IPS-18a (cell line): ENCODE measurements at regions not wholly inside any gene's neighbourhood (a gene's known extent, or its start where the extent isn't known, plus 50 kb on each side); places are given as distances from the start of the nearest gene placed in this dataset.

Source experiments
- H3K27ac ChIP-seq: one replicate; pipeline ENCODE4 v1.5.1; 2013; ENCODE audit warnings: low read length
- H3K27me3 ChIP-seq: one replicate; pipeline ENCODE4 v1.6.1; 2013; ENCODE audit warnings: mild to moderate bottlenecking, low read length; ENCODE audit not compliant: control insufficient read depth, insufficient read depth
- H3K36me3 ChIP-seq: one replicate; pipeline ENCODE4 v1.6.1; 2013; ENCODE audit warnings: low read depth, low read length; ENCODE audit not compliant: control insufficient read depth
- H3K4me1 ChIP-seq: one replicate; pipeline ENCODE4 v1.6.1; 2013; ENCODE audit warnings: low read depth, low read length; ENCODE audit not compliant: control insufficient read depth
- H3K4me3 ChIP-seq: one replicate; pipeline ENCODE4 v1.5.1; 2013; ENCODE audit warnings: low read length
- H3K9ac ChIP-seq: one replicate; pipeline ENCODE4 v1.6.1; 2013; ENCODE audit warnings: mild to moderate bottlenecking, low read length, moderate library complexity
- H3K9me3 ChIP-seq: one replicate; pipeline ENCODE4 v1.6.1; 2013; ENCODE audit warnings: low read depth, low read length; ENCODE audit not compliant: control insufficient read depth

GRCh38 chr12:58580095-58580494, 340.2 kb downstream of the LRIG3 start:
- no peaks in the 10 kb centered on the region for H3K27me3 ChIP-seq
- H3K27ac ChIP-seq = no peak overlapping the region
- no peaks in the 10 kb centered on the region for H3K9me3 ChIP-seq
- H3K4me3 ChIP-seq = no peak overlapping the region
- no peaks in the 10 kb centered on the region for H3K36me3 ChIP-seq
- H3K9ac ChIP-seq = no peak overlapping the region
- H3K4me1 ChIP-seq = no peaks in the 10 kb centered on the region

GRCh38 chr12:58583529-58583928, 336.8 kb downstream of the LRIG3 start:
- no peak overlapping the region for H3K27ac ChIP-seq
- no peaks in the 10 kb centered on the region for H3K9me3 ChIP-seq
- H3K9ac ChIP-seq = no peak overlapping the region
- H3K4me3 ChIP-seq = no peak overlapping the region
- no peaks in the 10 kb centered on the region for H3K36me3 ChIP-seq
- no peaks in the 10 kb centered on the region for H3K4me1 ChIP-seq
- H3K27me3 ChIP-seq = no peaks in the 10 kb centered on the region

- Histone ChIP-seq H3K36me3 (no peaks in the 10 kb centered on the region), H3K4me3 (no peak overlapping the region), H3K27ac (no peak overlapping the region), H3K4me1 (no peaks in the 10 kb centered on the region), H3K27me3 (no peaks in the 10 kb centered on the region), H3K9me3 (no peaks in the 10 kb centered on the region), H3K9ac (no peak overlapping the region)
These were observed 336.4 kb downstream of the LRIG3 start for GRCh38 chr12:58583940-58584339.

GRCh38 chr12:58584880-58585279, 335.4 kb downstream of the LRIG3 start:
- no peaks in the 10 kb centered on the region for H3K27me3 ChIP-seq

GRCh38 chr12:58586762-58587161, 333.5 kb downstream of the LRIG3 start:
- no peaks in the 10 kb centered on the region for H3K27me3 ChIP-seq
- no peaks in the 10 kb centered on the region for H3K9me3 ChIP-seq
- H3K4me3 ChIP-seq = no peak overlapping the region
- H3K9ac ChIP-seq = no peak overlapping the region
- no peak overlapping the region for H3K27ac ChIP-seq
- no peaks in the 10 kb centered on the region for H3K36me3 ChIP-seq
- H3K4me1 ChIP-seq = no peaks in the 10 kb centered on the region

More at GRCh38 chr12:58584880-58585279, 335.4 kb downstream of the LRIG3 start:
- no peaks in the 10 kb centered on the region for H3K9me3 ChIP-seq
- no peak overlapping the region for H3K9ac ChIP-seq
- H3K36me3 ChIP-seq = no peaks in the 10 kb centered on the region
- H3K4me3 ChIP-seq = no peak overlapping the region
- H3K27ac ChIP-seq = no peak overlapping the region
- H3K4me1 ChIP-seq = no peaks in the 10 kb centered on the region

GRCh38 chr12:58588770-58589169, 331.5 kb downstream of the LRIG3 start:
- H3K27me3 ChIP-seq = no peaks in the 10 kb centered on the region
- H3K27ac ChIP-seq = no peak overlapping the region
- no peaks in the 10 kb centered on the region for H3K4me1 ChIP-seq
- no peaks in the 10 kb centered on the region for H3K36me3 ChIP-seq
- no peaks in the 10 kb centered on the region for H3K9me3 ChIP-seq
- H3K4me3 ChIP-seq = no peak overlapping the region
- no peak overlapping the region for H3K9ac ChIP-seq

- Histone ChIP-seq H3K4me3 (no peak overlapping the region), H3K27ac (no peak overlapping the region), H3K27me3 (no peaks in the 10 kb centered on the region), H3K9me3 (no peaks in the 10 kb centered on the region), H3K4me1 (no peaks in the 10 kb centered on the region), H3K9ac (no peak overlapping the region), H3K36me3 (no peaks in the 10 kb centered on the region)
These were observed 327.7 kb downstream of the LRIG3 start for GRCh38 chr12:58592475-58593207.

GRCh38 chr12:58593557-58594304, 326.6 kb downstream of the LRIG3 start:
- no peaks in the 10 kb centered on the region for H3K9me3 ChIP-seq
- H3K27ac ChIP-seq = no peak overlapping the region
- no peaks in the 10 kb centered on the region for H3K27me3 ChIP-seq
- no peak overlapping the region for H3K9ac ChIP-seq
- no peak overlapping the region for H3K4me3 ChIP-seq
- no peaks in the 10 kb centered on the region for H3K36me3 ChIP-seq
- H3K4me1 ChIP-seq = no peaks in the 10 kb centered on the region

GRCh38 chr12:58596381-58596780, 323.9 kb downstream of the LRIG3 start:
- H3K4me1 ChIP-seq = no peaks in the 10 kb centered on the region
- no peaks in the 10 kb centered on the region for H3K36me3 ChIP-seq
- no peaks in the 10 kb centered on the region for H3K27me3 ChIP-seq

GRCh38 chr12:58601529-58601928, 318.8 kb downstream of the LRIG3 start:
- no peak overlapping the region for H3K9ac ChIP-seq
- no peaks in the 10 kb centered on the region for H3K27me3 ChIP-seq
- no peak overlapping the region for H3K27ac ChIP-seq
- no peaks in the 10 kb centered on the region for H3K4me1 ChIP-seq
- no peaks in the 10 kb centered on the region for H3K9me3 ChIP-seq
- H3K4me3 ChIP-seq = no peak overlapping the region
- no peaks in the 10 kb centered on the region for H3K36me3 ChIP-seq

More at GRCh38 chr12:58596381-58596780, 323.9 kb downstream of the LRIG3 start:
- H3K9ac ChIP-seq = no peak overlapping the region
- no peak overlapping the region for H3K27ac ChIP-seq
- no peak overlapping the region for H3K4me3 ChIP-seq
- no peaks in the 10 kb centered on the region for H3K9me3 ChIP-seq

GRCh38 chr12:58602179-58602578, 318.1 kb downstream of the LRIG3 start:
- no peak overlapping the region for H3K9ac ChIP-seq
- no peaks in the 10 kb centered on the region for H3K27me3 ChIP-seq
- no peaks in the 10 kb centered on the region for H3K4me1 ChIP-seq
- H3K4me3 ChIP-seq = no peak overlapping the region
- no peaks in the 10 kb centered on the region for H3K9me3 ChIP-seq
- H3K27ac ChIP-seq = no peak overlapping the region
- H3K36me3 ChIP-seq = no peaks in the 10 kb centered on the region

GRCh38 chr12:58602736-58603135, 317.6 kb downstream of the LRIG3 start:
- H3K27ac ChIP-seq = no peak overlapping the region
- no peaks in the 10 kb centered on the region for H3K27me3 ChIP-seq
- no peaks in the 10 kb centered on the region for H3K4me1 ChIP-seq
- H3K4me3 ChIP-seq = no peak overlapping the region
- no peaks in the 10 kb centered on the region for H3K36me3 ChIP-seq
- H3K9me3 ChIP-seq = no peaks in the 10 kb centered on the region
- H3K9ac ChIP-seq = no peak overlapping the region
